ENCODE measurements at regions not wholly inside any gene's neighbourhood (a gene's known extent, or its start where the extent isn't known, plus 50 kb on each side); places are given as distances from the start of the nearest gene placed in this dataset.

GRCh38 chr20:23189854-23190253 lies 103.7 kb upstream of the CD93 start:
- H3K36me3 Mint-ChIP-seq (ENCODE audit: low read depth): no peaks in the 10 kb centered on the region
- peaks cover 16% of the 10 kb centered on the region for H3K4me1 Mint-ChIP-seq (ENCODE audit: low read depth)
- no peak overlapping the region for H3K27ac Mint-ChIP-seq
- intact Hi-C loops (cut with micrococcal nuclease): no loop called here
- H3K9me3 Mint-ChIP-seq: no peaks in the 10 kb centered on the region
- H3K4me3 Mint-ChIP-seq: no peak overlapping the region
- no peaks in the 10 kb centered on the region for H3K27me3 Mint-ChIP-seq

DNA sequence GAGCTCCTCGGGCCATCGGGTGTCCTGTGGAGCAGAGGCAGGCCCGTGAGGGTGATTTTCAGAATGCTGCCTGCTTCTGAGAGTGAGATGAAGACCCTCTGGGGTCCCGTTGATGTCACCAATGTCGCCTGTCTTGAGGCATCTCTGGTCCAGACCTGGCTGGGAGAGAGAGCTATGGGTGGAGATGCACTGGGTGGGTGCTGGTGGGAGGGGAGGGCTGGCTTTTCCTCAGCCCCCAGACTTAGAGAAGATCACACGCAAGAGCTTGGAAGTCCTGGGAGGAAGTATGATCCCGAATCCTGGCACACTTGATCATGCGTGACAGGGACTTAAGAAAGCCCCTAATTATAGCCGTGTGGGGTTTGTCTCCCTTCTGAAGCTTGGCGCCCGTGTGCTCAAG lies 103.2 kb upstream of the CD93 start:
- intact Hi-C loops (cut with micrococcal nuclease): no loop called here
- H3K27ac Mint-ChIP-seq: no peak overlapping the region
- H3K4me1 Mint-ChIP-seq (ENCODE audit: low read depth): peaks cover 14% of the 10 kb centered on the region
- H3K36me3 Mint-ChIP-seq (ENCODE audit: low read depth): no peaks in the 10 kb centered on the region
- H3K9me3 Mint-ChIP-seq: no peaks in the 10 kb centered on the region
- no peak overlapping the region for H3K4me3 Mint-ChIP-seq
- no peaks in the 10 kb centered on the region for H3K27me3 Mint-ChIP-seq

- no peak overlapping the region for H3K4me3 Mint-ChIP-seq
Observed at GRCh38 chr20:23188377-23189169, 102.4 kb upstream of the CD93 start.

GRCh38 chr20:23187751-23188150 lies 101.6 kb upstream of the CD93 start:
- intact Hi-C loops (cut with micrococcal nuclease): no loop called here
- no peak overlapping the region for H3K27ac Mint-ChIP-seq
- no peaks in the 10 kb centered on the region for H3K9me3 Mint-ChIP-seq
- peaks cover 1% of the 10 kb centered on the region for H3K27me3 Mint-ChIP-seq
- H3K4me1 Mint-ChIP-seq (ENCODE audit: low read depth): peaks cover 11% of the 10 kb centered on the region
- H3K36me3 Mint-ChIP-seq (ENCODE audit: low read depth): no peaks in the 10 kb centered on the region
- no peak overlapping the region for H3K4me3 Mint-ChIP-seq

More at GRCh38 chr20:23188377-23189169, 102.4 kb upstream of the CD93 start:
- intact Hi-C loops (cut with micrococcal nuclease): no loop called here
- Mint-ChIP-seq H3K27ac (no peak overlapping the region), H3K9me3 (no peaks in the 10 kb centered on the region), H3K4me1 (ENCODE audit: low read depth) (peaks cover 11% of the 10 kb centered on the region), H3K27me3 (no peaks in the 10 kb centered on the region), H3K36me3 (ENCODE audit: low read depth) (no peaks in the 10 kb centered on the region)

DNA sequence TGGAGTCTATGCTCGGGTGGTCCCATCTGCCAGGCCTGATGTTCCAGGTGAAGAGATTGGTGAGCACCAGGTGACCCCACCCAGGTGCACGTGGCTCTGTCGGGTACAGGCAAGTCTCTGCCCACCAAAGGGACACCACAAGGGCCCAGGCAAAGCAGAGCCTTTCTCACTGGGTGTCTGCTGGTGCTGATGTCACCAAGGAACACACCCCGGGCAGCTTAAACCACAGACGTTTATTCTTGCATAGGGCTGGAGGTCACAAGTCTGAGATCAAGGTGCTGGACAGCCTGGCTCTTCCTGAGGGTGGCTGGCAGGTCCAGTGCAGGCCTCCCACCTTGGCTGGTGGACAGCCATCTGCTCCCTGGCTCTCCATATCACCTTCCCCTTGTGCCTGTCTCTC lies 100.7 kb upstream of the CD93 start:
- H3K36me3 Mint-ChIP-seq (ENCODE audit: low read depth): no peaks in the 10 kb centered on the region
- no peaks in the 10 kb centered on the region for H3K9me3 Mint-ChIP-seq
- peaks cover 1% of the 10 kb centered on the region for H3K27me3 Mint-ChIP-seq
- peaks cover 11% of the 10 kb centered on the region for H3K4me1 Mint-ChIP-seq (ENCODE audit: low read depth)
- H3K4me3 Mint-ChIP-seq: no peak overlapping the region
- intact Hi-C loops (cut with micrococcal nuclease): no loop called here
- no peak overlapping the region for H3K27ac Mint-ChIP-seq

- H3K27ac Mint-ChIP-seq: no peak overlapping the region
- peaks cover 16% of the 10 kb centered on the region for H3K9me3 Mint-ChIP-seq
- intact Hi-C loops (cut with micrococcal nuclease): no loop called here
Observed at GRCh38 chr20:23180451-23180921, 94.4 kb upstream of the CD93 start.

DNA sequence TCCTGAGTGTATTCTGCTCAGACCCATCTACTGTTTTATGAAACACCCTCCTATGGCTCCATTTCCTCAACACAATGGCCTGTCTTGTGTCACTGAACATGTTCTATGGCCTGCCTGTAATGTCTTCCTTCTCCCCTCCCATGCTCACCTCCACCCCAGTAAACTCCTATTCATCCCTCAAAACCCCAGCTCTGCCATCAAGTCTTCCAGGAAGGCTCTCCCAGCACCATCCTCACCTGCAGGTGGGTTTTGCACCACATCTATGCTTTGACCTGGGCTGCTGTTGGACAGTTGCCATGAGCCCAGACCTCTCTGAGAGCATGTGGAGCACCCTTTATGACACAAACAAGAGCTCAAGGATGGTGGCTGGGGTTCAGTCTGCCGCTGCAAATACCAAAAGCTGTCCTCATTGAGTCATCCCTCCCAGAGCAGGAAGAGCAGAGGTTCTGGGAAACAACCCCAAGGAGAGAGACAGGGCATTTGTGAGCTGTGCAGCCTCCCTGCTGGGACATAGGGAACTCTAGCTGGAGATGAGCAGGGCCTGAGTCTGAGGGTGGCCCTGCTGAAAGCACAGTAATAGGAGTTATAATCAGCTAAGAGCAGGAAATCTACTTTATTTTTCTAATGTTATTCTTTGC lies 93.8 kb upstream of the CD93 start:
- Mint-ChIP-seq H3K4me1 (ENCODE audit: low read depth) (peaks cover 22% of the 10 kb centered on the region), H3K36me3 (ENCODE audit: low read depth) (no peaks in the 10 kb centered on the region), H3K27me3 (peaks cover 3% of the 10 kb centered on the region), H3K27ac (peak overlapping the region; percentile 47), H3K4me3 (no peak overlapping the region), H3K9me3 (peaks cover 16% of the 10 kb centered on the region)
- intact Hi-C loops (cut with micrococcal nuclease): no loop called here

More at GRCh38 chr20:23180451-23180921, 94.4 kb upstream of the CD93 start:
- Mint-ChIP-seq H3K4me1 (ENCODE audit: low read depth) (peaks cover 22% of the 10 kb centered on the region), H3K36me3 (ENCODE audit: low read depth) (no peaks in the 10 kb centered on the region), H3K27me3 (peaks cover 3% of the 10 kb centered on the region), H3K4me3 (no peak overlapping the region)

DNA sequence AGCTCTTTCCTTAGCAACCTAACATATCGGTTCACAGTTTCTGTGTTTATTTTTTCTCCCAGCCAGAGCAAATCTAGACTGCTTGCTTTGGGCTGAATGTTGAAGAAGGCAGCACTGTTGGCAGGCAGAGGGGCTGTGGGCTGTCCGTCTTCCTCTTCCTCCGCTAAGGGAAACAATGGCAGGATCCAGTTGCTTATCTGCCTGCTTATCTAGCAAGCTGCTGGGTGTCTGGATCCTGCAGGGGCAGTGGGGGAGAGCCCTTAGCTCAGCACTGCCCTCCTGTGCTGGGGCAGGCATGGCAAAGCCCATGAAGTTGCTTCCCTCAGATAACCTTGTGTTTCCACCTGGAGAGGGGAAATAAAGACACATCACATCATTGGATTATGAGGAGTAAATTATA lies 92.7 kb upstream of the CD93 start:
- peaks cover 16% of the 10 kb centered on the region for H3K9me3 Mint-ChIP-seq
- peaks cover 3% of the 10 kb centered on the region for H3K27me3 Mint-ChIP-seq
- intact Hi-C loops (cut with micrococcal nuclease): no loop called here
- H3K4me3 Mint-ChIP-seq: no peak overlapping the region
- no peaks in the 10 kb centered on the region for H3K36me3 Mint-ChIP-seq (ENCODE audit: low read depth)
- H3K4me1 Mint-ChIP-seq (ENCODE audit: low read depth): peaks cover 17% of the 10 kb centered on the region
- H3K27ac Mint-ChIP-seq: no peak overlapping the region

DNA sequence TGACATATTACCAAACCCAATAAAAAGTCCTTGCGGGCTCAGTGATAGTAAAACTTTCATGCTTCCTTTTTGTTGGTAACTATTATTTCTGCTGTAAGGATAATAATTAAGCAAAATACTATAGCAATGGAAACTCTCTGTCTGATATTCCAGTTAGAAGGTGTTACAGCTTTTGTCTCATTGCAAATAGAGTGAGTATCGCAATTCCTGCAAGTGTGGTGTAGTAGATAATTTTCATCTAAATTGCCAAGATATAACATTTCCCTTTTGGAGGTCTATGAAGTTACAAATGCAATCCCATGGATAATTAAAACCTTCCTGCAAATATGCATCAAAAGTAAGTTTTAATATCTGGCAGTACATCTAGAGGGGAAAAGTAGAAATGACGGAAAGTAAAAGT lies 88.7 kb upstream of the CD93 start:
- Mint-ChIP-seq H3K36me3 (ENCODE audit: low read depth) (no peaks in the 10 kb centered on the region), H3K4me1 (ENCODE audit: low read depth) (peaks cover 19% of the 10 kb centered on the region), H3K4me3 (no peak overlapping the region), H3K9me3 (peaks cover 12% of the 10 kb centered on the region), H3K27ac (no peak overlapping the region), H3K27me3 (peaks cover 2% of the 10 kb centered on the region)
- intact Hi-C loops (cut with micrococcal nuclease): no loop called here

GRCh38 chr20:23167431-23167830 lies 81.3 kb upstream of the CD93 start:
- Mint-ChIP-seq H3K27ac (no peak overlapping the region), H3K9me3 (no peaks in the 10 kb centered on the region), H3K4me1 (ENCODE audit: low read depth) (peaks cover 20% of the 10 kb centered on the region), H3K4me3 (no peak overlapping the region), H3K36me3 (ENCODE audit: low read depth) (no peaks in the 10 kb centered on the region), H3K27me3 (peaks cover 2% of the 10 kb centered on the region)
- intact Hi-C loops (cut with micrococcal nuclease): no loop called here

- peaks cover 29% of the 10 kb centered on the region for H3K4me1 Mint-ChIP-seq (ENCODE audit: low read depth)
- H3K27me3 Mint-ChIP-seq: peaks cover 2% of the 10 kb centered on the region
- H3K36me3 Mint-ChIP-seq (ENCODE audit: low read depth): no peaks in the 10 kb centered on the region
- H3K4me3 Mint-ChIP-seq: no peak overlapping the region
- intact Hi-C loops (cut with micrococcal nuclease): no loop called here
- H3K27ac Mint-ChIP-seq: peak overlapping the region; percentile 51
- H3K9me3 Mint-ChIP-seq: no peaks in the 10 kb centered on the region
Observed at GRCh38 chr20:23166563-23166962, 80.4 kb upstream of the CD93 start.

DNA sequence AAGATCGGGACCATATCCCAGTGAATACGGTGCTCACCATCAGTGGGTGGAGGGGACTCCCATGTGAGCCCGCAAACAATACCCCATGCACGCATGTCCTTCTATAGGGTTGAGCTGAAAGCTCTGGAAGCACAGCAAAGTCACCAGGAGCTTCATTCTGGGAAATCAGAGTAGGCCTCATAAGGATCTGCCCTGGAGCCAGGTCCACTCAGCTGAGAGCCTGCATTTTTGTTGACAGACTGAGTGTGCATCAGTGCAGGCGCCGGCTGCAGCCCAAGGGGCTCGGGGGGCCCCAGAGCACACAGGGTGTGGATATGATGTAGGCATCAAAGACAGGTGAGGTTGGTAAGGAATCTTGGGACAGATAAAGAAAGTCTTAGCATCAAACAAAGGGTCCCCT lies 79.8 kb upstream of the CD93 start:
- no peak overlapping the region for H3K4me3 Mint-ChIP-seq
- H3K4me1 Mint-ChIP-seq (ENCODE audit: low read depth): peaks cover 35% of the 10 kb centered on the region
- H3K27me3 Mint-ChIP-seq: peaks cover 2% of the 10 kb centered on the region
- intact Hi-C loops (cut with micrococcal nuclease): no loop called here
- no peak overlapping the region for H3K27ac Mint-ChIP-seq
- H3K9me3 Mint-ChIP-seq: no peaks in the 10 kb centered on the region
- H3K36me3 Mint-ChIP-seq (ENCODE audit: low read depth): no peaks in the 10 kb centered on the region

- no peak overlapping the region for H3K4me3 Mint-ChIP-seq
- H3K36me3 Mint-ChIP-seq (ENCODE audit: low read depth): no peaks in the 10 kb centered on the region
- no peak overlapping the region for H3K27ac Mint-ChIP-seq
- H3K27me3 Mint-ChIP-seq: peaks cover 2% of the 10 kb centered on the region
- intact Hi-C loops (cut with micrococcal nuclease): no loop called here
- H3K4me1 Mint-ChIP-seq (ENCODE audit: low read depth): peaks cover 36% of the 10 kb centered on the region
- H3K9me3 Mint-ChIP-seq: no peaks in the 10 kb centered on the region
Observed at GRCh38 chr20:23165307-23165750, 79.2 kb upstream of the CD93 start.

- intact Hi-C loops (cut with micrococcal nuclease): no loop called here
- Mint-ChIP-seq H3K4me3 (no peak overlapping the region), H3K27me3 (peaks cover 2% of the 10 kb centered on the region), H3K9me3 (no peaks in the 10 kb centered on the region), H3K36me3 (ENCODE audit: low read depth) (no peaks in the 10 kb centered on the region), H3K27ac (no peak overlapping the region), H3K4me1 (ENCODE audit: low read depth) (peaks cover 46% of the 10 kb centered on the region)
Observed at GRCh38 chr20:23164176-23164601, 78.1 kb upstream of the CD93 start.

All from dendritic cell treated with granulocyte-macrophage colony-stimulating factor and Interleukin-4, amounts not matched to agents 40 ng/mL and 50 ng/mL, for 4 days (primary cell).